ENCODE measurements at regions not wholly inside any gene's neighbourhood (a gene's known extent, or its start where the extent isn't known, plus 50 kb on each side); places are given as distances from the start of the nearest gene placed in this dataset.
A peak's percentile ranks its signal among the peaks of the same experiment; 100 is the strongest.

DNA sequence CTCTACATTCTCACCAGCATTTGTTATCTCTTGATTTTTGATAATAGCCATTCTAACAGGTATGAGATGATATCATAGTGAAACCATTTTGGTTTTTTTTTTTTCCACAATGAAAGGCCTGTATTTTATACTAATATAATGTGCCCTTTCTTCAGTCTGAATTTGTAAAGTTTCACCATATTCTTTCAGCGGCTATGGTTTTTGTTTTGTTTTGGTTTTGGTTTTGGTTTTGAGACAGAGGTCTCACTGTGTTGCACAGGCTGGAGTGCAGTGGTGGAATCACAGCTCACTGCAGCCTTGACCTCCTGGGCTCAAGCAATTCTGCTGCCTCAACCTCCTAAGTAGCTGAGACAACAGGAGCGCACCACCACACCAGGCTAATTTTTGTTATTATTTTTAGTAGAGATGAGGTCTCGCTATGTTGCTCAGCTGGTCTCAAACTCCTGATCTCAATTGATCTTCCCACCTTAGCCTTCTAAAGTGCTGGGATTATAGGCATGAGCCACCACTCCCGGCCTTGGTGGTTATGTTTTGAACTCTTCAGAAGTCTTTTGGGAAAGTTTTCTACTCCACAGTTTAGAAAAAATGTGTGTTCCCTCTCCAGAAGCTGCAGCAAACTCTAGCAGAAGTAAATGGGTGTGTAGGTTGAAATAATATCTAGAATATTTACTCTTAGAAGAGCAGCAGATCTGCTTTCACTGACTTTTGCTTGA, 110.2 kb upstream of the UMPS start:
- no peaks in the 10 kb centered on the region for H3K27me3 ChIP-seq (replicated peaks; ENCODE audit: insufficient read depth, low read length)
- no peaks in the 10 kb centered on the region for H3K36me3 ChIP-seq (replicated peaks; ENCODE audit: insufficient read depth, low read length)
- peak overlapping the region; percentile 50; the same call in 1 of the 2 replicates for H3K27ac ChIP-seq (ENCODE audit: low read length)
- H3K4me1 ChIP-seq (ENCODE audit: low read length): peaks cover 31% of the 10 kb centered on the region
- H3K79me2 ChIP-seq (ENCODE audit: low read length): no peaks in the 10 kb centered on the region
- H3K9me3 ChIP-seq (replicated peaks; ENCODE audit: insufficient read depth, low read length): no peaks in the 10 kb centered on the region
- H3K4me2 ChIP-seq (ENCODE audit: low read depth, low read length): peak overlapping the region; percentile 51
- no peak for TF ChIP-seq EZH2 (optimal IDR thresholded peaks at IDR 0.05; ENCODE audit: low read depth, low read length)
- no peak for TF ChIP-seq EZH2phosphoT487 (IDR thresholded peaks at IDR 0.05; ENCODE audit: low read length)
- TF ChIP-seq, protein P1, sequence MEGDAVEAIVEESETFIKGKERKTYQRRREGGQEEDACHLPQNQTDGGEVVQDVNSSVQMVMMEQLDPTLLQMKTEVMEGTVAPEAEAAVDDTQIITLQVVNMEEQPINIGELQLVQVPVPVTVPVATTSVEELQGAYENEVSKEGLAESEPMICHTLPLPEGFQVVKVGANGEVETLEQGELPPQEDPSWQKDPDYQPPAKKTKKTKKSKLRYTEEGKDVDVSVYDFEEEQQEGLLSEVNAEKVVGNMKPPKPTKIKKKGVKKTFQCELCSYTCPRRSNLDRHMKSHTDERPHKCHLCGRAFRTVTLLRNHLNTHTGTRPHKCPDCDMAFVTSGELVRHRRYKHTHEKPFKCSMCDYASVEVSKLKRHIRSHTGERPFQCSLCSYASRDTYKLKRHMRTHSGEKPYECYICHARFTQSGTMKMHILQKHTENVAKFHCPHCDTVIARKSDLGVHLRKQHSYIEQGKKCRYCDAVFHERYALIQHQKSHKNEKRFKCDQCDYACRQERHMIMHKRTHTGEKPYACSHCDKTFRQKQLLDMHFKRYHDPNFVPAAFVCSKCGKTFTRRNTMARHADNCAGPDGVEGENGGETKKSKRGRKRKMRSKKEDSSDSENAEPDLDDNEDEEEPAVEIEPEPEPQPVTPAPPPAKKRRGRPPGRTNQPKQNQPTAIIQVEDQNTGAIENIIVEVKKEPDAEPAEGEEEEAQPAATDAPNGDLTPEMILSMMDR (IDR thresholded peaks at IDR 0.05; ENCODE audit: low read length): no peak
- H3K9ac ChIP-seq (ENCODE audit: low read length): peak overlapping the region; percentile 14; the same call in 1 of the 2 replicates
- DNase-seq: peak; percentile 70
- peaks cover 7% of the 10 kb centered on the region; the same call in 1 of the 2 replicates for H3F3A ChIP-seq (ENCODE audit: insufficient read depth, low read length)
- H2AFZ ChIP-seq (ENCODE audit: low read length): peak overlapping the region; percentile 47
- no peaks in the 10 kb centered on the region for H3K9me2 ChIP-seq (replicated peaks; ENCODE audit: insufficient read depth, low read length)
- H4K20me1 ChIP-seq (ENCODE audit: insufficient read depth, low read length): no peaks in the 10 kb centered on the region
- 0 out of 2 replicates have a peak overlapping the region, but pooled peaks have one; percentile 4 for H3K4me3 ChIP-seq (ENCODE audit: low read length)

DNA sequence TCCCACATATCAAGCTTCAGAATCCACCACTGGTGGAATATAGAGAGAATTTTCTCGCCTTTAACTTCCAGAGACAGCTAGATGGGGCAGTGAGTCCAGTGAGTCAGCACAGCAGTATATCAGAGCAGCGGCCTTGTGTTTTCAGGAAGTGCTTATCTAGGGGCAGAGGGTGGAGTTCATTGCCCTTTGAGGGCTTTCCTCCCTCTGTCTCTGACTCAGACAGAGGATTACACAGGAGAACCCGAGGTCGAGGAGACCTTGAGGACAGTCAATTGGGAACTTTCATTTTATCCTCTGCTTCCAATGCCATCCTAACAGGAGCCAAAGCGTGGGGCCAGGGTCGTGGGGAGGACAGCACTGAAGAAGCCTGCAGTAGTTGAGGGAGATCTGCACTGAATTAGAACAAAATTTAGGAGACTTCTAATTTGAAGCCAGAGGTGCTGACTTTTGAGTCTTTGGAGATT, 109.6 kb upstream of the UMPS start:
- Histone ChIP-seq H3K9ac (ENCODE audit: low read length) (peak overlapping the region; percentile 14; the same call in 1 of the 2 replicates), H3K79me2 (ENCODE audit: low read length) (no peaks in the 10 kb centered on the region), H3F3A (ENCODE audit: insufficient read depth, low read length) (peaks cover 7% of the 10 kb centered on the region; the same call in 1 of the 2 replicates), H3K9me3 (replicated peaks; ENCODE audit: insufficient read depth, low read length) (no peaks in the 10 kb centered on the region), H3K36me3 (replicated peaks; ENCODE audit: insufficient read depth, low read length) (no peaks in the 10 kb centered on the region), H2AFZ (ENCODE audit: low read length) (peak overlapping the region; percentile 47), H3K27ac (ENCODE audit: low read length) (peak overlapping the region; percentile 50; the same call in 1 of the 2 replicates), H3K4me1 (ENCODE audit: low read length) (peaks cover 28% of the 10 kb centered on the region), H3K9me2 (replicated peaks; ENCODE audit: insufficient read depth, low read length) (no peaks in the 10 kb centered on the region), H3K4me2 (ENCODE audit: low read depth, low read length) (peak overlapping the region; percentile 51), H3K27me3 (replicated peaks; ENCODE audit: insufficient read depth, low read length) (no peaks in the 10 kb centered on the region), H3K4me3 (ENCODE audit: low read length) (no peak overlapping the region), H4K20me1 (ENCODE audit: insufficient read depth, low read length) (no peaks in the 10 kb centered on the region)
- DNase-seq: peak; percentile 29
- TF ChIP-seq EZH2phosphoT487 (IDR thresholded peaks at IDR 0.05; ENCODE audit: low read length) (no peak), EZH2 (optimal IDR thresholded peaks at IDR 0.05; ENCODE audit: low read depth, low read length) (no peak)
- TF ChIP-seq, protein P1 (IDR thresholded peaks at IDR 0.05; ENCODE audit: low read length): no peak

DNA sequence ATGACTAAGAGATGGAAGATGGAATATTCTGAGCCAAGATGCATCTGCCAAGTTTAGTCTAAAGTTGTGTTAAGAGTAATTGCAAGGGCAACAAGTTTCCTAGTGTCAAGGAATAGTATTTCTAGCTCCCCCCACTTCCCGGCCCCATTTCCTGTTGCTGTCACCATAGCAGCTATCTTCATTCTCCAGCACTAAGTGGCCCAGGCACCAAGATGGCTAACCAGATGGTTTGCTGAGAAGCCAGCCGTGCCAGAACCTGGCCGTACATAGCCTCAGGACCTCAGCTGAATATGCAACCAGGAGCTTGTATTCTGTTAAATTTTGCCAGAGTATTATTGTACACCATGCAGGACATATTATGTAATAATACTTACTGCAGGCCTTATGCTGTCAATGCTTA, 108.8 kb upstream of the UMPS start:
- Histone ChIP-seq H3K9me2 (replicated peaks; ENCODE audit: insufficient read depth, low read length) (no peaks in the 10 kb centered on the region), H3K9ac (ENCODE audit: low read length) (no peak overlapping the region), H4K20me1 (ENCODE audit: insufficient read depth, low read length) (no peaks in the 10 kb centered on the region), H3K36me3 (replicated peaks; ENCODE audit: insufficient read depth, low read length) (no peaks in the 10 kb centered on the region), H3K27ac (ENCODE audit: low read length) (no peak overlapping the region), H3K4me1 (ENCODE audit: low read length) (peaks cover 19% of the 10 kb centered on the region; the same call in 1 of the 2 replicates), H2AFZ (ENCODE audit: low read length) (no peak overlapping the region), H3K79me2 (ENCODE audit: low read length) (no peaks in the 10 kb centered on the region), H3K27me3 (replicated peaks; ENCODE audit: insufficient read depth, low read length) (no peaks in the 10 kb centered on the region), H3F3A (ENCODE audit: insufficient read depth, low read length) (peaks cover 7% of the 10 kb centered on the region; the same call in 1 of the 2 replicates), H3K4me3 (ENCODE audit: low read length) (no peak overlapping the region), H3K9me3 (replicated peaks; ENCODE audit: insufficient read depth, low read length) (no peaks in the 10 kb centered on the region), H3K4me2 (ENCODE audit: low read depth, low read length) (no peak overlapping the region)
- DNase-seq: no peak
- TF ChIP-seq, protein P1 (IDR thresholded peaks at IDR 0.05; ENCODE audit: low read length): no peak
- TF ChIP-seq EZH2phosphoT487 (IDR thresholded peaks at IDR 0.05; ENCODE audit: low read length): no peak
- TF ChIP-seq EZH2 (optimal IDR thresholded peaks at IDR 0.05; ENCODE audit: low read depth, low read length): no peak
